GM19025 (cell line): ENCODE measurements at regions not wholly inside any gene's neighbourhood (a gene's known extent, or its start where the extent isn't known, plus 50 kb on each side); places are given as distances from the start of the nearest gene placed in this dataset.
"Not testable (repeated sequence)": the region's sequence is repeated elsewhere in the genome, so short reads cannot be mapped to it uniquely, and the experiment has no call there.

Experiments used
- ATAC-seq: cut with Tn5 transposase; IDR thresholded peaks from one replicate; pipeline ENCODE4 v1.9.1; 2021; ENCODE audit warnings: mild to moderate bottlenecking, low read depth, moderate library complexity; ENCODE audit not compliant: unreplicated experiment

- ATAC-seq = no peak
These were observed 154.4 kb downstream of the OXSM start for GRCh38 chr3:25944329-25944728.

- no peak for ATAC-seq
These were observed 155.5 kb downstream of the OXSM start for GRCh38 chr3:25945366-25945765.

GRCh38 chr3:25945836-25946235, 155.9 kb downstream of the OXSM start:
- ATAC-seq = no peak

GRCh38 chr3:25952133-25952532, 162.2 kb downstream of the OXSM start:
- ATAC-seq = no peak

GRCh38 chr3:25957026-25957425, 167.1 kb downstream of the OXSM start:
- no peak for ATAC-seq

- no peak for ATAC-seq
These were observed 170.9 kb downstream of the OXSM start for GRCh38 chr3:25960776-25961175.

- no peak for ATAC-seq
These were observed 172.4 kb downstream of the OXSM start for GRCh38 chr3:25962255-25962654.

GRCh38 chr3:25964141-25964540, 174.3 kb downstream of the OXSM start:
- ATAC-seq = no peak

- no peak for ATAC-seq
These were observed 177.5 kb downstream of the OXSM start for GRCh38 chr3:25967385-25967784.

GRCh38 chr3:25971736-25972135, 181.8 kb downstream of the OXSM start:
- ATAC-seq = no peak

- ATAC-seq = no peak
These were observed 183.2 kb downstream of the OXSM start for GRCh38 chr3:25973122-25973521.

GRCh38 chr3:25982756-25983155, 192.9 kb downstream of the OXSM start:
- ATAC-seq = no peak

GRCh38 chr3:25985621-25986020, 195.7 kb downstream of the OXSM start:
- no peak for ATAC-seq

GRCh38 chr3:25992606-25993005, 202.7 kb downstream of the OXSM start:
- no peak for ATAC-seq

GRCh38 chr3:26004172-26004571, 214.3 kb downstream of the OXSM start:
- ATAC-seq = no peak

- no peak for ATAC-seq
These were observed 221.4 kb downstream of the OXSM start for GRCh38 chr3:26011276-26011675.

- ATAC-seq = no peak
These were observed 222.4 kb downstream of the OXSM start for GRCh38 chr3:26012241-26012745.

- no peak for ATAC-seq
These were observed 225.9 kb downstream of the OXSM start for GRCh38 chr3:26015752-26016151.

- ATAC-seq = no peak
These were observed 229.0 kb downstream of the OXSM start for GRCh38 chr3:26018889-26019288.

GRCh38 chr3:26024206-26024605, 234.3 kb downstream of the OXSM start:
- ATAC-seq = not testable (repeated sequence)

GRCh38 chr3:26029321-26029720, 239.4 kb downstream of the OXSM start:
- no peak for ATAC-seq

- ATAC-seq = not testable (repeated sequence)
These were observed 252.2 kb downstream of the OXSM start for GRCh38 chr3:26042126-26042525.

GRCh38 chr3:26049951-26050350, 260.1 kb downstream of the OXSM start:
- ATAC-seq = no peak
